Epithelial cell of esophagus (primary cell): ENCODE measurements at regions not wholly inside any gene's neighbourhood (a gene's known extent, or its start where the extent isn't known, plus 50 kb on each side); places are given as distances from the start of the nearest gene placed in this dataset.

Experiments
- DNase-seq: peaks from one replicate; pipeline ENCODE4 v3.0.0; 2010; ENCODE audit warnings: low read depth
- H3K4me3 ChIP-seq: 2 replicates; pipeline ENCODE4 v1.5.1; 2011; ENCODE audit warnings: mild to moderate bottlenecking, low read length, control low read depth
- TF ChIP-seq, protein P1 (sequence below): IDR thresholded peaks from 2 replicates; pipeline ENCODE4 v1.5.1; 2011; ENCODE audit warnings: low read depth, mild to moderate bottlenecking, low read length, control low read depth, inconsistent platforms; ENCODE audit not compliant: insufficient read depth; ENCODE audit errors: missing control alignments

DNA sequence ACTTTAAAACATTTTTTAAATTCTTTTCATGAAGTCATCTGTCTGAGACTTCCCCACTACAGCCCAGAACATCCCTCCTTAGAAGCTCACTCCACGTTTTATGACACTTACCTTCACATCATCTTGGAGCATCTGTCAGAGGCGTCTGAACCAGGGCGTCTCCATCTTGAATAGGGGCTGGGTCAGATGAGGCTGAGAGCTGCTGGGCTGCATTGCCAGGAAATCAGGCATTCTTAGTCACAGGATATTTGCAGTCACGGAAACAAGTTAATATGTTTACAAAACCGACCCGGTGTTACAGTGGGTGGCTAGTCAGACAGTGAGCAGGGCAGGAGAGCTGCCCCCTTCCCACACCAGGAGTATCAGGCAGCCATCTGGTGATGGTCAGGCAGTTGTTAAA lies 456.5 kb downstream of the FBXO15 start:
- DNase-seq: peak; percentile 53
- TF ChIP-seq, protein P1, sequence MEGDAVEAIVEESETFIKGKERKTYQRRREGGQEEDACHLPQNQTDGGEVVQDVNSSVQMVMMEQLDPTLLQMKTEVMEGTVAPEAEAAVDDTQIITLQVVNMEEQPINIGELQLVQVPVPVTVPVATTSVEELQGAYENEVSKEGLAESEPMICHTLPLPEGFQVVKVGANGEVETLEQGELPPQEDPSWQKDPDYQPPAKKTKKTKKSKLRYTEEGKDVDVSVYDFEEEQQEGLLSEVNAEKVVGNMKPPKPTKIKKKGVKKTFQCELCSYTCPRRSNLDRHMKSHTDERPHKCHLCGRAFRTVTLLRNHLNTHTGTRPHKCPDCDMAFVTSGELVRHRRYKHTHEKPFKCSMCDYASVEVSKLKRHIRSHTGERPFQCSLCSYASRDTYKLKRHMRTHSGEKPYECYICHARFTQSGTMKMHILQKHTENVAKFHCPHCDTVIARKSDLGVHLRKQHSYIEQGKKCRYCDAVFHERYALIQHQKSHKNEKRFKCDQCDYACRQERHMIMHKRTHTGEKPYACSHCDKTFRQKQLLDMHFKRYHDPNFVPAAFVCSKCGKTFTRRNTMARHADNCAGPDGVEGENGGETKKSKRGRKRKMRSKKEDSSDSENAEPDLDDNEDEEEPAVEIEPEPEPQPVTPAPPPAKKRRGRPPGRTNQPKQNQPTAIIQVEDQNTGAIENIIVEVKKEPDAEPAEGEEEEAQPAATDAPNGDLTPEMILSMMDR: no peak
- H3K4me3 ChIP-seq: no peak overlapping the region

DNA sequence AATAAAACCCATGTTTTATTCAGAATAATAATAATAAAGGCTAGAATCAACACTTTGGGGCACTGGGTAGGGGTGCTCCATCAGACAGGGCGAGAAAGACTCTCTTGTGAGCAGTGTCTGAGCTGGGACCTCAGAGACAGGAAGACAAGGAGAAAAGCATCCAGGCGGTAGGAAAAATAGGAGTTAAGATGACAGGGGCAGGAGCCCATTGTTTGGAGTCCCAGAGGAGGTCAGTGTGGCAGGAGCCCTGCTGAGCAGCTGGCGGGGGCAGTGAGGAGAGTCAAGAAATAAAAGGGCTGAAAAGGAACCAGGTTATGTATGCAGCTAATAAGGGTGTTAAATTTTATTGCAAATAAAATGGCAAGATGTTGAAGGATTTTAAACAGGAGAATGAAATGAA lies 457.4 kb downstream of the FBXO15 start:
- DNase-seq: no peak
- H3K4me3 ChIP-seq: no peak overlapping the region
- TF ChIP-seq, protein P1: no peak

DNA sequence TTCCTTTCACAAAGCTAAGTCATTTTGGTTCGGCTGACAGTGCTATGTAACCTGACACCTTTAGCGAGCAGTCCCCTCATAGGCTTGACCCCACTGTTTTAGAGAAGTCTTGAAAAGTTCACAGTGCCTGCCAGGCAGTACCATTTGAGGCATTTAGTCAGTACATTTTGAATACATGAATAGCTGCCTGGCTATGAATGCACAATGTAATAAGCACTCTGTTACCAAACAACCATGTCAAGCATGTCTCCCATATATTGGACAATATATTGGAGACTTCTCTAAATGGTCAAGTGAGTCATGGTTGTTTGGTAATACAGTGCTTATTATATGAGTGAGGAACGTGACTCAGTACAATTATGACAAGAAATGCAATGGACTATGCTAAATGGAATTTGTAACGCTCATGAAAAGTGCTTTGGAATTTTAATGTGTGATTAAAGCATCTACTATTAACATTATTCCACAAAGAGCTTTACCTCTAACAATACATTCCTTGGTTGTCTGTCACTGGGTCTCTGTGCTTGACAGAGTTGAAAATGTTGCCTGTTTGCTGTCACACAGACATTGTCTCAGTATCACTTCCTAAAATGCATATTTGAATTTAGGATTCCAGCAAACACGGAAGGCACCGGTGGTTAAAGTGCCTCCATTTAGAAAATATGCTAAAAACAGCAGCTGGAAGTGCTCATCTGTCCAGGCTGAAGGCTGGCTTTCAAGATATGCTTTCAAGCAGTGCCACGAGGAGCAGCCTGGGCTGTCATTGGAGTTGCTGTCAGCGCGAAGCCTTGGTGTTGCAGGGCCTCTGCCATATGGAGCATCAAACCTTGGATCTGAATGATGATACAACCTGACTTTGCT lies 458.6 kb downstream of the FBXO15 start:
- H3K4me3 ChIP-seq: no peak overlapping the region
- TF ChIP-seq, protein P1: no peak

DNA sequence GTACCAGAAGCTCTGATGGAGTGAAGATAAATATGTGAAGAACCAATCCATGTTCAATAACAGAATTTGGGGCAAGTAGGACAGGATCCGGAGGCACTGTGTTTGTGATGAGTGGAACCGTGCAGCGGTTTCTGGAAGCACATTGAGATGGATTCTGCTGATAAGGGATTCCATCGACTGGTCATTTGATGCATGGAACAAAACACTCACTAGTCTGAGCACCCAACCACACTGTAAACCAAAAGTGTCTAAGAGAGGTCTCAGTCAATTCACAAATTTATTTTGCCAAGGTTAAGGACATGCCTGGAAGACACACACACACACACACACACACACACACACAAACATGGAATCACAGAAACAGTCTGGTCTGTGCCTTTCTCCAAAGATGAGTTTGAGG lies 459.5 kb downstream of the FBXO15 start:
- DNase-seq: no peak
- no peak overlapping the region for H3K4me3 ChIP-seq
- TF ChIP-seq, protein P1: no peak

More for the DNA sequence above, 458.6 kb downstream of the FBXO15 start:
- DNase-seq: peak; percentile 95

DNA sequence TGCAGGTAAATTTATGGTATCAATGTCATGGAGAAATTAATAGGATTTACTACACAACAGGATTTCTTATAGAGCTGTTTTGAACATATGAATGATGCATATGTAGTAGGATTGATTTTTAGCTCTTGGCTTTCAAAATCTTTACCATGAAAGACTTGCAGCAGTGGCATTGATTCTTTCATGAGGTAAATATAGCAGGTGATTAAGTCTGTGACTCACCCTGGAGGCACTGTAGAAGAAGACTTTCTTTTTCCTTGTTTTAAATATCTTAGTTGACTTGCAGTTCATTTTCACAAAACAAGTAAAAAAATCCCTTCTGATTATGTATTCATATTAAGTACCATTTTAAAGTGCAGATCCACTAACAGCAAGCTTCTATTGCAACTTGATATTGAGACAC lies 463.0 kb downstream of the FBXO15 start:
- peak; percentile 80 for DNase-seq
- TF ChIP-seq, protein P1: no peak
- no peak overlapping the region for H3K4me3 ChIP-seq

DNA sequence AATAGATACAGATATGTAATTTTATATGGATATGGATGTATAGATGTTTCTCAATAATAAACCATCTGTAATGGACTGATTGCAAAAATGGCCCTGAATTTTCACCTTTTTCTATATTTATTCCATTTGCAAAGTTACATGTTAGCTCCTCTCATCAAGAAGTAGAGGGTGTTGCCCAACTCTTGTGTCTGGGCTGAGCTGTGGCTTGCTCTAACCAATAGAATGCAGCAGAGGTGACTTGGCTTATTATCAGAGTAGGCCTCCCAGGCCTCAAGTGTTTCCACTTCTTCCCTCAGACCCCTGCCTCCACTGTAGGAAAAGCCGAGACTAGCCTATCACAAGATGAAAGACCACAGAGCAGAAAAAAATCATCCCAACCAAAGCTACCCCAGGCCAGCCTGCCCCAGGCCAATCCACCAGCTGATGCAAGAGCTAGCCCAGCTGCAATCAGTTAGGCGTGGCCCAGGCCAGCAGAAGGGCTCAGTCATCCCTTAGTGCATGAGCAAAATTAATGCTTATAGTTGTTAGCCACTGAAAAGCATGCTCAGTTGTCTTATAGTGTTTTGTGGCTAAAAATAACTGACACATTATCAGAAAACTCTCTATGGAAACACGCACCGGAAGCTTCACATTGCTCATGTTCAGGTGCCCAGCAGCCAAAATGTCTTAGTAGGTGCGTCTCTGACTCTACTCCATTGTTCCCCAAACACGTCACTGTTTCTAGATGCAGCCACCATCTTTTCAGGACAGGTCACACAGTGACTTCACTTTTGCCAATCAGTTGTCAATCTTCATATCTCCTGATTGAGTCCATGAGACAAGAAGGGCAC lies 464.0 kb downstream of the FBXO15 start:
- peak; percentile 78 for DNase-seq
- TF ChIP-seq, protein P1: no peak
- H3K4me3 ChIP-seq: no peak overlapping the region

DNA sequence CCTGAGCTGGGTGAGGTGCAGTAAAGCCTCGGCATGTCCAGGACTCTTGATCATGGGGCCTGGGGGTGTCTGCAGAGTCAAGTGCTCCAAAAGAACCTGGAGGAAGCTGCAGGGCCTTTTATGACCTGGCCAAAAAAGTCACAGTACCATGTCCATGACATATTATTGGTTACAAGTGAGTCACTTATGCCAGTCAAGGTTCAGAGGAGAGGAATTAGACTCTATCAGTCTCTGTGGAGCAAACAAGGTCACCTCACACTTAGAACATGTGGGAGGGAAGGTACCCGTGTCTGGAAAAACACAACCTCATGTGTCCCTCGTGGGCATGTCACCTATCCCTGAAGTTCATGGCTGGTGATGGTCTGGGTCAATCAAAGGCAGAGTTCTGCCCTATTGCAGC lies 465.7 kb downstream of the FBXO15 start:
- H3K4me3 ChIP-seq: no peak overlapping the region
- TF ChIP-seq, protein P1: no peak
- no peak for DNase-seq
